Retinal pigment epithelial cell (primary cell): ENCODE measurements at regions not wholly inside any gene's neighbourhood (a gene's known extent, or its start where the extent isn't known, plus 50 kb on each side); places are given as distances from the start of the nearest gene placed in this dataset.

Experiments
- DNase-seq: peaks from one replicate; pipeline ENCODE4 v3.0.0-alpha.2; 2010; ENCODE audit warnings: low read depth
- H3K4me3 ChIP-seq: 2 replicates; pipeline ENCODE4 v1.5.1; 2011; ENCODE audit warnings: mild to moderate bottlenecking, low read length, control low read depth, moderate library complexity
- TF ChIP-seq, protein P1 (sequence below): conservative IDR thresholded peaks from 2 replicates; pipeline ENCODE4 v1.5.1; 2011; ENCODE audit warnings: low read depth, low read length, control low read depth, inconsistent platforms

DNA sequence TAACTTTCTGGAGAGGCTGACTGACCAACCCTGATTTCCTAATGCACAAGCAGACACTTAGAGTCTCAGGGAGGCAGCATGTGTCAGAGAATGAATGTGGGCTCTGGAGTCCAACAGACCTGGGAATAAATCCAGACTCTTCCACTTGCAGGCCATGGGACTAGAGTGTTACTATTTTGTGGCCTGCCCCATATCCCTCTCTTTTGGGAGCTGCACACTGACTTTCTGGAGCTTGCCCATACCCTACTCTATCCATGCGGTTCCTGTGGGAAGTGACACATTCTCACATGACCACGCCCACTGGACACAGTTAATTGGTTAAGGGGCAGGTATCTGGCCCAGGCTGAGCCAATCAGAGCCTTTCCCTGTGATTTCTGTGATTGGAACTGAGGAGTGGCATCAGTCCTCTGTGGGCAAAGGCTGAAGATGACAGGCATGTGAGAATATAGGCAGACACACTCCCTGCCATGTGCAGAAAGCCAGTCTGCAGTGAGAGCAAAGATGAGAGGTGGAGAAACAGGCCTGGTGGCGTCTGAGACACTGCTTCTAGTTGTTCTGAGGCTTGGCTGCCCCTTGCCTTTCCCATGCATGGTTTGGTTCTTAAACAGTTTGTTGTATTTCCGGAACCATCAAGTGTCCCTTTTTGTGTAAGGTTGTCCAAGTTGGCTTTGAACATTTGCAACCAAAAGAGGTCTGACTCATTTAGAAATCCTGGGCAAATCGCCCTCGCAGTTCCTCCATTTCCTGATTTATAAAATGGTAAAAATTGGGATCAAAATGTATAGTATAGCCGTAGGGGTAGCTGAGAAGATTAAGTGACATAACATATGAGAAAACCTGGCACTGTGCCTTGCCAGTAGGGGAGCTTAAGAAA lies 125.6 kb downstream of the CDC5L start:
- H3K4me3 ChIP-seq = no peak overlapping the region
- no peak for DNase-seq
- TF ChIP-seq, protein P1, sequence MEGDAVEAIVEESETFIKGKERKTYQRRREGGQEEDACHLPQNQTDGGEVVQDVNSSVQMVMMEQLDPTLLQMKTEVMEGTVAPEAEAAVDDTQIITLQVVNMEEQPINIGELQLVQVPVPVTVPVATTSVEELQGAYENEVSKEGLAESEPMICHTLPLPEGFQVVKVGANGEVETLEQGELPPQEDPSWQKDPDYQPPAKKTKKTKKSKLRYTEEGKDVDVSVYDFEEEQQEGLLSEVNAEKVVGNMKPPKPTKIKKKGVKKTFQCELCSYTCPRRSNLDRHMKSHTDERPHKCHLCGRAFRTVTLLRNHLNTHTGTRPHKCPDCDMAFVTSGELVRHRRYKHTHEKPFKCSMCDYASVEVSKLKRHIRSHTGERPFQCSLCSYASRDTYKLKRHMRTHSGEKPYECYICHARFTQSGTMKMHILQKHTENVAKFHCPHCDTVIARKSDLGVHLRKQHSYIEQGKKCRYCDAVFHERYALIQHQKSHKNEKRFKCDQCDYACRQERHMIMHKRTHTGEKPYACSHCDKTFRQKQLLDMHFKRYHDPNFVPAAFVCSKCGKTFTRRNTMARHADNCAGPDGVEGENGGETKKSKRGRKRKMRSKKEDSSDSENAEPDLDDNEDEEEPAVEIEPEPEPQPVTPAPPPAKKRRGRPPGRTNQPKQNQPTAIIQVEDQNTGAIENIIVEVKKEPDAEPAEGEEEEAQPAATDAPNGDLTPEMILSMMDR = no peak

DNA sequence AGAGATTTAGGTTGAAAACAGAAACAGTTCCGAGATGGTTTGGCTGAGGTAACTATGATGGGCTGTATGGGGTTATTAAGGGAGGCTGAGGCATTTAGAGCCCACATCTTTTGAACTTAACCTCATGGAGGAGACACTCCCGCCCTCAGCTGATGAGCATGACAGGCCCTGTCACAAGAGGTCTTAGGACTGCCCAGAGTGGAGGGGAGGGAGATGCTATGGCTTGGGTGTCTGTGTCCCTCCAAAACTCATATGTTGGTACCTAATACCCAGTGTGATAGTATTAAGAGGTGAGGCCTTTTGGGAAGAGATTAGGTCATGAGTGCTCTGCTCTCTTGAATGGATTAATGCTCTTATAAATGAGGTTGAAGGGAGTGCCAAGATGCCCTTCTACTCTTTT lies 126.6 kb downstream of the CDC5L start:
- no peak for DNase-seq
- no peak overlapping the region for H3K4me3 ChIP-seq
- TF ChIP-seq, protein P1 = no peak

DNA sequence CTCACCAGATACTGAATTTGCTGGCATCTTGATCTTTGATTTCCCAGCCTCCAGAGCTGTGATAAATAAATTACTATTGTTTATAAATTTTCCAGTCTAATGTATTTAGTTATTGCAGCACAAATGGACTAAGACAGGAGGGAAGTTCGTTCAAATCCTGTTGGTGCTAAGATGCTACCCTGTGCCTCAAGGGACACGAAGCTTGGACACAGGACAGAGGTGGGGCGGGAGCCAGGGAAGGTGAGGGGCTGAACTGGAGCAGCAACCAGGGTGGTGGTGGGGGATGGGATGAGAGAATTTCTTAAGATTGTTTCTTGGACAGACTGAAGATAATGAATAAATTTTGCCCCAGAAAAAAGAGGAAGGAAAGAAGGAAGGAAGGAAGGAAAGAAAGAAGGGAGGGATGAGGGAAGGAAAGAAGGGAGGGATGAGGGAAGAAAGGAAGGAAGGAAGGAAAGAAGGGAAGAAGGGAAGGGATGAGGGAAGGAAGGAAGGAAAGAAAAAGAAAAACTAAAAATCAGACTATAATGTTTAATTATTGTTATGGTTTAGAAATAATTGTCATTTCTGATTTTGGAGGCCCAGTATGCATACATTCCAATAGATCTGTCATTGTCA lies 127.2 kb downstream of the CDC5L start:
- DNase-seq = no peak
- H3K4me3 ChIP-seq = no peak overlapping the region
- TF ChIP-seq, protein P1 = no peak

DNA sequence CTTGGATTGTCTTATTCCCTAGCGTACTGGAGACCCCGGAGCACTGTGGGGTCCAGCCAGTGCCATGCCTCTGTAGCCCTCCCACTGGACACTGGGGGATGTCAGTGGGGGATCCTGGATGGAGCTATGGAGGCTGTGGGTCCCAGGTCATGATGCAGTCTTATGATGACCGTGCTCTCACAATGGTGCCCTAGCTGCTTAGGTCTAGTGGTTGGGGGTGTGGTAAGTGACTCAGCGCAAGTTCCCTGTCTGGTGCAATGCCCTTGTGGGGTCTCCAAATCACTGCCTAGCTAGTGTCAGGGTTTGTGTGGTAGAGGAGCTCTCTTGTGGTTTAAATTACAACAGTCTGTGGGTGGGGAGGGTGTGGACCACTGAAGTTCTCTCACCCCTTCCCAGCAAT lies 135.4 kb downstream of the CDC5L start:
- H3K4me3 ChIP-seq = no peak overlapping the region
- no peak for DNase-seq
- TF ChIP-seq, protein P1 = no peak

DNA sequence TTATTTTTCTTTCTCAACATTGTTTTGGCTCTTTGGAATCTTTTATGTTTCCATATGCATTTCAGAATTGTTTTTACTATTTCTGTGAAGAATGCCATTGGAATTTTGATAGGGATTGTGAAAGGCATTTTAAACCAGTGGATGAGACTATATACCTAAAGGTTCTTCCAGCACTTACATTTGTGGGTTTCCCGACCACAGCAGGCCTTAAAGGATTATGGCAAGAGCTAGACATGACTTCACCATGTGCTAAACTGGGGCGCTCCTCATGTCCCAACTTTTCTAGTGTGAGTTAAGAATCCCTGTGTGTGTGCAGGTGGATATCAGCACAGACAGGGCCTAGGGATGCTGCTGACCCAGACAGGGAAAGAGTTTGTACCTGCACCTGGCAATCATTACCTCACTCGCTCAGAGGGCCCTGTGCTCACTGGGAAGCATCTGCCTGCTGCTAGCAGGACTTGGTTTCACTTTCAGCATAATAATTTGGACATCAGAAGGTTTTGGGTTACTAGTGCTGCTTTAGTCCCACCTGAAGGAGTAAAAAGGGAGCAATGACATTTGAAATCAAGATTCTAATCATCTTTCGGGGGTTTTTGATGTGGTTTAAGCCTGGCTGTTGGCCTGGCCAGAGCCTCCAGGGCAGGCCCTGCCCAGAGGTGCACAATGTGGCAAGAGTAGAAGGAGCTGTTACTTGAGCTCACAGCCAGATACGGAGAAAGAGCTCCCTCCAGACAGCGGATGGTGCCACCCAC lies 137.1 kb downstream of the CDC5L start:
- H3K4me3 ChIP-seq = no peak overlapping the region
- DNase-seq = no peak
- TF ChIP-seq, protein P1 = no peak

DNA sequence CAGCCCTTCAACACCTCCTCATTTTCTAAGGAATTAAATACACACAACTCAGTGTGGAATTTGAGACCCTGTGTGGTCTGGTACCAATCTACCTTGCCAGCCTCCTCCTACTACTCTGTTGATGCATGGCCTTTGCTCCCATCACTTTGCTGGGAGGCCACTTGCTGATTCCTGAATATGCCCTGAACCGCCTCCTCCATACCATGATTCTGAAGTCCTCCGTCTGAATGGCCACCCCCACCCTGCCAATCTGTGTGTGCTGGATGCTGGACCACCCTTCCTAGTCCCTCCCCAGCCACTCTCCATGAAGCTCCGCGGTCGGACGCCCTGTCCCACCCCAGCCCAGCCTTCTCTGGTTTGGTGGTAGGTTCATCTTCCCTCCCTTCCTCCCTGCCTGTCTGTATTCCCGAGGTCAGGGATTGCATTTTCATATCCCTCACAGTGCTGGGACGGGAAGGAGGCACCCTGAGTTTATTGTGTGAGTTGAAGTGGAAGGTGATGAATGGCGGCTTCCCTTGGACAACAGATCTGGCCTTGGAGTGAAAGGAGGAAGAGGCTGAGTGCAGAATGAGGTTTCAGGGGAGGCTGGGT lies 138.3 kb downstream of the CDC5L start:
- TF ChIP-seq, protein P1 = no peak
- H3K4me3 ChIP-seq = no peak overlapping the region
- DNase-seq = no peak
